22Rv1 (cell line): ENCODE measurements at regions not wholly inside any gene's neighbourhood (a gene's known extent, or its start where the extent isn't known, plus 50 kb on each side); places are given as distances from the start of the nearest gene placed in this dataset.

Experiments
- H3K27ac ChIP-seq: fragments of 450-650 bp; 2 replicates; pipeline ENCODE4 v1.5.1; 2017
- ZFX ChIP-seq: fragments of 450-650 bp; IDR thresholded peaks from 2 replicates; pipeline ENCODE4 v1.6.1; 2017; ENCODE audit warnings: antibody characterized with exemption, borderline replicate concordance
- TF ChIP-seq, protein P1 (sequence below): fragments of 450-650 bp; IDR thresholded peaks from 2 replicates; pipeline ENCODE4 v1.5.1; 2017; ENCODE audit warnings: mild to moderate bottlenecking

DNA sequence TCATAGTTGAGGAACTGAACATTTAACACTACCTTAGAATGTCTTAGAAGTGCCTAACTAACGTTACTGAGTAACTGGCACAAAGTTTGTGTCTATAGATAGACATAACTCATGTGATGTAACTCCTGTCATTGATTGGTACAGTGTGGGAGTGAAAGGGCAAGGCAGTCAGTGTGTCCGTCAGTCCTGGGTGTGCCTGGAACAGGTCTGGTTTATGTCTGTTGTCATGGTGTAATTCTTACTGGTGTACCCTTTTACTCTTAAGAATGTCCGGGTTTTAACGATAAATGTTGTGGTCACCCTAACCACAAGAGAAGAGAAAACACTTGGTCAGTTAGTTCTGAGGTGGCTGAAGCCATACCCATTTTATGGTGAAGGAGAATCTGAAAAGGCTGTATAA, 93.1 kb upstream of the ESX1 start:
- TF ChIP-seq ZFX, result no peak
- TF ChIP-seq, protein P1, sequence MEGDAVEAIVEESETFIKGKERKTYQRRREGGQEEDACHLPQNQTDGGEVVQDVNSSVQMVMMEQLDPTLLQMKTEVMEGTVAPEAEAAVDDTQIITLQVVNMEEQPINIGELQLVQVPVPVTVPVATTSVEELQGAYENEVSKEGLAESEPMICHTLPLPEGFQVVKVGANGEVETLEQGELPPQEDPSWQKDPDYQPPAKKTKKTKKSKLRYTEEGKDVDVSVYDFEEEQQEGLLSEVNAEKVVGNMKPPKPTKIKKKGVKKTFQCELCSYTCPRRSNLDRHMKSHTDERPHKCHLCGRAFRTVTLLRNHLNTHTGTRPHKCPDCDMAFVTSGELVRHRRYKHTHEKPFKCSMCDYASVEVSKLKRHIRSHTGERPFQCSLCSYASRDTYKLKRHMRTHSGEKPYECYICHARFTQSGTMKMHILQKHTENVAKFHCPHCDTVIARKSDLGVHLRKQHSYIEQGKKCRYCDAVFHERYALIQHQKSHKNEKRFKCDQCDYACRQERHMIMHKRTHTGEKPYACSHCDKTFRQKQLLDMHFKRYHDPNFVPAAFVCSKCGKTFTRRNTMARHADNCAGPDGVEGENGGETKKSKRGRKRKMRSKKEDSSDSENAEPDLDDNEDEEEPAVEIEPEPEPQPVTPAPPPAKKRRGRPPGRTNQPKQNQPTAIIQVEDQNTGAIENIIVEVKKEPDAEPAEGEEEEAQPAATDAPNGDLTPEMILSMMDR, result no peak
- no peak overlapping the region for H3K27ac ChIP-seq

DNA sequence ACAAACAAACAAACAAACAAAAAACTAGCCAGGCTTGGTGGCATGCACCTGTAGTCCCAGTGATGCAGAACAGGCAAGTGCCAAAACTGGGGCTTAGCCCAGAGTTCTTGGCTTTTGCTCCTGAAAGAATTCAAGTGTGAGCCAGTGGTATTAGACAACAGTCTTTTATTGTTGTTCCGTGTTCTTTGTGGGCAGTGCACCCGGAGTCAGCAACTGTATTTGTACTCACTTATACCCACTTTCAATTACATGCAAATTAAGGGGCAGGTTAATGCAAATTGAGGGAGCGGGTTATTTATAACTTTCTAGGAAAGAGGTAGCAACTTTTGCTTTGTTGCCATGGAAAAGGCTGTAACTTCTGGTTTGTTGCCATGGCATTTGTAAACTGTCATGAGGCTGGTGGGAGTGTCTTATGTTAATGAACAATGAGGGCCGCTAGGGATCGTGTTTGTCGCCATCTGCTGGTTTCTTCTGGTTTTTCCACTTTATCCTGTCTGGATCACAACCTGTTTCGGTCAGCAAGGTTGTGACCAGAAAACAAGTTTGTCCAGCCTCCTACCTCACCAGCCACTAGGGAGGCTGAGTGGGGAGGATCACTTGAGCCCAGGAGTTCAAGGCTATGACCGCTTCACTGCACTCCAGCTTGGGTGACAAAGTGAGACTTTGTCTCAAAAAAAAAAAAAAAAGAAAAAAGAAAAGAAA, 88.8 kb upstream of the ESX1 start:
- no peak overlapping the region for H3K27ac ChIP-seq

DNA sequence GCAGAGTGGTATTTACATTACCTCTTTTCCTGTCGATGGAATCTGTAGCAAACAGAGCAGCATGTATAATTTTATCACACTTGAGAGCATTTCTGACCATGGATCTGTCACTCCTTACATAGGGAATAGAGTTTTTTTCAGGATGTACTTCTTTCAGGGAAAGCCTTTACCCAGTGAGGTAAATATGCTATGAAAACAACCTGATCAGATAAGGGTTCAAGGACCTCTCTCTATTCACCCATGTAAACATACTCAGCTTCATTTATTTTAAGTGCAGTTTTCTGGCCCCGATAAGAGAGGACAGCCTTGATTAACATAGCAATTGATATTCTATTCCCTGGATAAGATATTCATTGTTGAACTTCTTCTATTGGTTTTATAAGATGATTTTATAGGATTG, 87.3 kb upstream of the ESX1 start:
- TF ChIP-seq, protein P1, result no peak
- no peak for TF ChIP-seq ZFX
- H3K27ac ChIP-seq, result no peak overlapping the region

More for the DNA sequence above, 88.8 kb upstream of the ESX1 start:
- no peak for TF ChIP-seq ZFX
- TF ChIP-seq, protein P1, result peak; percentile 67

DNA sequence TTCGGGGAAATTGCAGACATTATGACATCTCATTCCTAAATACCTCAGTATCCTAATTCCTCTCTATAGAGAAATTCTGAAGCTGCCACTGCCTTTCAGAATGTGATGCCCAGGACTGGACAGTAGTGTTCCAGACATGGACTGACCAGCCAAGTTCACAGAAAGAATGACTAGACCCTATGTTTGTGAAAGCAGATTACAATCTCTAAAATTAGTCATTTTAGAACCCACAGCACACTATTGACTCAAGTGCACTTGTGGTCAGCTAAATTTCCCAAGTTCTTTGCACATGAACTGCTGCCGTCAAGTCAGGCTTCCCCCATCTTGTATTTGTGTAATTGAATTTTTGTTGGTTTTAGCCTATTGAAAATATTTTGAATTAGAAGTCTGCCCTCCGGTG, 81.0 kb upstream of the ESX1 start:
- no peak overlapping the region for H3K27ac ChIP-seq
- TF ChIP-seq, protein P1, result no peak
- TF ChIP-seq ZFX, result no peak

DNA sequence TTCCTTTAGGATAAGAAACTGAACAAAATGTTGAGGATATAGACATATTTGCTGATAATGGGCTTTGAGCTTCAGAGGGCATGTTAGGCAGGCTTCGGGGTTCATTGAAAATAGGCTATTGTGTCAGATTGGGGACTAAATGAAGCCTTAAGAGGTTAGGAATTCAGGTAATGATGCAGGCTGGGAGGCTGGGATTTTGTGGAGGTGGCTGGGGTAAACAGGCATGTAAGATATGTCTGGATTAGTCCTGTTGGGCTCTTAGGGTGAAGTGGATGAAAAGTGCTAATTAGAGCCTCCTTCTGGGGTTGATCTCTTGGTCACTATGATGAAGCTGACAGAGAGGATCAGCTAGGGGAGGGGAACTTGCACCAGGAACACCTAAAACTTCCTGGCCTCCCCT, 80.2 kb upstream of the ESX1 start:
- no peak overlapping the region for H3K27ac ChIP-seq
- TF ChIP-seq, protein P1, result no peak
- TF ChIP-seq ZFX, result no peak

DNA sequence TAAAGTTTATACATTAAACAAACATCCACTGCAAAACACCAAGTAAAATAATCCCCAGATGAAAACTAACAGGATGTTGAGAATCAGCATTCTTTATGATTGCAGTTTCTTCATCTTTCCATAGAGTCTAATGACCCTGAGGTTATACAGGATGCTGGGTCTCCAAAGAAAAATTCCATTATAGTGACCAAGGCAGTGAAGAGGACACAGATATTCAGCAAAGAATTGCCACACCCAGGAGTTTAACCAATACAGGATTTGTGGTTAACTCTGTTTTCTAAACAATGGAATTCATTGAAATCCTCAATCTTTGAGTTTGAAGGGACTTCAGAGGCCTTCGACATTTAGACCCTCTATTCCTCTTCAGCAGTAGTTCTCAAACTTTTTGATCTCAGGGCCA, 76.2 kb upstream of the ESX1 start:
- no peak for TF ChIP-seq ZFX
- TF ChIP-seq, protein P1, result no peak
- no peak overlapping the region for H3K27ac ChIP-seq

DNA sequence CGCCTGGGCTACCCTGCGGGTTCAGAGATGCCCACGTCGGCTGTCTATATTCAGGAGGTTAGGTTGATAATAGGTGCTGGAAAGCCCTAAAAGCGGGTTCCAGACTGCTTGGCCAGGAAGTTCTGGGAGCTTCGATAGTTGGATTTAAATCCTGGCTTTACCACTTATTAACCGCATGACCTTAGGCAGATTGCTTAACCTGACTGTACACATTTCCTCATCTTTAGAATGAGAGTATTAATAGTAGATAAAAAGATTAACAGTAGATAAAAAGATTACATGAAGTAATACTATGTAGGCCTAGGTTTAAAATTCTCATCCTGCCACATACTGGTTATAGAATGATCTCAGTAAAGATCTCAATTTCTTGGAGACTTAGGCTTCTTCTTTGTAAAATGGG, 75.0 kb upstream of the ESX1 start:
- H3K27ac ChIP-seq, result no peak overlapping the region

More for the DNA sequence above, 75.0 kb upstream of the ESX1 start:
- TF ChIP-seq, protein P1, result no peak
- TF ChIP-seq ZFX, result no peak
